HG03469 (cell line): ENCODE measurements at regions not wholly inside any gene's neighbourhood (a gene's known extent, or its start where the extent isn't known, plus 50 kb on each side); places are given as distances from the start of the nearest gene placed in this dataset.
"Not testable (repeated sequence)": the region's sequence is repeated elsewhere in the genome, so short reads cannot be mapped to it uniquely, and the experiment has no call there.

Source experiments
- ATAC-seq: cut with Tn5 transposase; IDR thresholded peaks from one replicate; pipeline ENCODE4 v1.9.1; 2021; ENCODE audit warnings: mild to moderate bottlenecking, moderate library complexity, moderate number of reproducible peaks; ENCODE audit not compliant: unreplicated experiment

DNA sequence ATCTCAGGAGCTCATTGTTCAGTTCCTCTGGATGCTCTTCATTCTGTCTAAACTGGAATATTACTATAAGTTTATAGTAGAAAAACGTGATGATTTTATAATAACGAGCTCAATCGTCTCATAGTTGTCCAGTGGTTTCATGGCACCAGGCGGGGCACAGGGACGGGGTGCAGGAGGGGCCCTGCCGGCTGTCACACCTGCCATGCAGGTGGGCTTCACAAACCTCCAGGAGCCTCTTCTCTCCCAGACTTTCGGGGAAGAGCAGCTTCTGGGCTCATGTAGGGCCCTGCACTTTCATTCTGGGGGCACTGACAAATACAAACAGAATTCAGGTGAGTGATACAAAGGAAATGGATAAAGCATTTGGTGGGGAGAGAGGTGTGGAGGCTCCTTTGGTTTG is 146.9 kb upstream of the KLF6 start:
- no peak for ATAC-seq

DNA sequence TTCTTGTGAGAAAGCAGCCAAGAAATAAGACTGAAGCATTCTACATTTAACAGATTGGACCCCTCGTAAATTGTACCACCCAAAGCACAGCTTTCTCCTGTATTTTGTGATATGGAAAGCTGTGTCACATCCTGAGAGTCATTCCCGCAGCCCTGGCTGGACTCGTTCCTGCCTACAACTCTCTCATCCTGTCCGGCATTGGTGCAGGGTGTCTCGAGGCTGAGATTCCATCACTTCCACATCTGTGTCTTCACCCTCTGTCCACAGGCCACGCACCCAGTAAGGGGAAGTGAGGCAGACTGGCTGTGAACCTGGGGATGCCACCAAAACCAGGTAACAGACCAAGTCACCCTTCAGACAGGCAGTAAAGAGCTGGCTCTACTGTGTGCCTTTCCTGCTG is 146.2 kb upstream of the KLF6 start:
- no peak for ATAC-seq

DNA sequence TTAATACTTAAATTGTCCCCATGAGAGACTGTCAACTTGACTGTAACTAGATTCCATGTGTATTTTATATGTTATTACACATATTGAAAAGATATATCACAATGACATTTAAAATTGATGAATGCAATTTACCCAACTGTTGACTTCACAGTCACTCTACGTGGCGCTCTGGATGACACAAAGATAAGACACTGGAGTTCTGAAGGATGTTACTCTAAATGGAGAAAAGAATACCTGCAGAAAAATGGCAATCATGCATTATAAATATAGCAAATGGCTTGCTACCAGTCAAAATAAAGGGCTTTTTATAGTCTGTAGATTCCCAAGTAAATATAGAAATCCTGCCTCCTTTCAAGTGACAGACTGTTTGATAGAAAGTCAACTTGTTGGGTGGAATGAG is 143.6 kb upstream of the KLF6 start:
- ATAC-seq = no peak

DNA sequence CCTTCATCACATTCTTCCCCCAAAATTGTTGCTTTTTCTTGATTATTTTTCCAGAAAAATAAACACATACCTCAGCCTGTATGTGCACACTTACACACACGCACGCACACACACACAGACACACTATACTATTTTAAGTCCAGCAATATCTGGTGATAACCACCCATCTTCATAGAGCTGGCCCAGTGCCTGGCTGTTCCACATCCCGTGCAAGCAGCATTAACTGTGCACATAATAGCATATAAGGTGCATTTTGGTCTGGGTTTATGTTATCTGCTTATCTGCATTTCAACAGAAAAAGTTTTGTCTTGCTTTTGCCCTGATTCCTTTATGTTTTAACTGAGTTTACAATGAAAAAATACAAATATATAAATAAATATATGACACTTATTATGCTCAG is 143.1 kb upstream of the KLF6 start:
- ATAC-seq = no peak

DNA sequence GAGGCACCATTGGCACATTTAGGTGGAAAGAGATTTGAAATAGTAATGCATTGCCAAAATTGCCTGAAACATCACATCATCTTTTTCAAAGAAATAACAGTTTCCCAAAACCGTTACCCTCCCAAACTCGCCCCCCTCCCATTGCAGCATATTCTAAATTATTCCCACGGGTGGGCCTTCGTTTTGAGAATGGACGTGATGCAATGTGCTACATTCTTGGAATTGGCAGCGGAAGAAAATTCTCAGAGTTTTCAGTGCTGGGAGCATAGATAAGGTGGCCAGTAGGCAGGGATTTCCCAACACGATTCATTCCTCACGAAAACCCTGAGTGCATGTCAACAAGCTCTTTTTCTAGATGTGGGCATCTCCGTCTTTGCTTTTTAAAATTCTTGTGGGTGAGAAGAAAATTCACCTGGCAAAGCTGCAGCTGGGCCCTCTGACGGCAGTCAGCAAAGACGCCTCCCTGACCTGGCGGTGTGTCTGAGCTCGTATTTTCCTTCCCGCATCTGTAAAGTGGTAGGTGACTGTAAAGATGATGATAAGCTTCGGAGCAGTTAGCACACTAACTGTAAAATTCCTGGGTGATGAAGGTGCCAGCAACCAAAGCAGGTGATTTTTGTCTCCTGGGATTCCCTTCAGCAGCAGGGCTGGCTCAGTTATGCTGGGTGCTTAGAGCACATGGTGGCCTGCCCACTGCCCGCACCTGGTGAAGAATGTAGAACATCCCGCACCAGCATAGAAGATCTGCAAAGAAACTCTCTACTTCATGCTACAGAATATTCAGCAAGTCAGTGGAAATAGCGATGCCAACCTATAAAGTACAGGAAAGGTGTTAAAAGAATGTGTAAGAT is 141.9 kb upstream of the KLF6 start:
- no peak for ATAC-seq

DNA sequence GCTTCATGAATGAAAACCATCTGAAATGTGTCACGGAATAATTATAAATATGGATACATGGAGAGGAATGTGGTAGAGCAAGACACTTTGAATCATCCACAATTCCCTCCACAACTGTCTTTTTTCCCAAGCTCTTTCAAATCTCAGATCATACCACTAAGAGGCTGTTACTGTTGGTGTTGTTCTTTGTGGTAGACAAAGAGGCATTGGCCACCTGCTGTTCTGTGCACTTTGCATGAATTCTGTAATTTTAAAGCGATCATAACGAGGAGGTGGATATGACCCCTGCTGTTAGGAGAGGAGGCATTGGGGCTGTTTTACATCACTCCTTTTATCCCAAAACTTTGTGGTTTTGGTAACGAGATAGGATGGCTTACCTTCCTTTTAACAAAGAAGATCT is 141.2 kb upstream of the KLF6 start:
- ATAC-seq = no peak

DNA sequence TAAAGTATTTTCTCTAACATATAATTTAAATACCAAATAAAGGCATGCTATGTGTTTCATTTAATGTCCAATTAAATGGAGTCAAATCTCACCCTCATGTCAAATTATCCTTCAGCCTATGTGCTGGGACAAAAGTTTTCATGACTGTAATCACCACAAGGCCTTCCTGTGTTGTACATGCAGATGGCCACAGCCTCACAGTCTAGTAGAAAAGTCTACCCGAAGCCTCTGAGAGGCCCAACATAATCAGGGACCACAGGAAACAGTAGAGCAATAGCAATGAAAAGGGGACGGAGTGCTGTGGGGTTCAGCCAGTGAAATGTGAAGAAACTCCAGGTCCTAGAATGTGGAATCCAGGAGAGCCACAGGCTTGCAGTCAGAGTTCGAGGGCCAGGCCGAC is 140.2 kb upstream of the KLF6 start:
- no peak for ATAC-seq

DNA sequence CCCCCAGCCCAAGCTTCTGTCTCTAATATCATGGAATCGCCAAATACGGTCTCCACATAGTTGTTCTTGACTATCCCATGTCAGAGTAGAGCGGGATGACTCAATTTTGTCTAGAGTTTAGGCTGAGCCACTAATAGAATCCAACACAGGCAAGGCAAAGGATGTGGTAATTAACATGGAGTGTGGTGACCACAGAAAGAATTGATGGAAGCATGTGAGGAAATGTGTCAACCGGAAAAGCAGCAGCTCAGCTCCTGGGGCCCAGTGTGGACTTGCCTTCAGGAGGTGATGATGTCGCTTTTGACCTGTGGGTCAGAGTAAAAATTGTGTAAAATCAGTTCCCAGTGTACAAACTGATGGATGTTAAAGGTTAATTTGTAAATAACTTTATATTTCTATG is 139.3 kb upstream of the KLF6 start:
- no peak for ATAC-seq

DNA sequence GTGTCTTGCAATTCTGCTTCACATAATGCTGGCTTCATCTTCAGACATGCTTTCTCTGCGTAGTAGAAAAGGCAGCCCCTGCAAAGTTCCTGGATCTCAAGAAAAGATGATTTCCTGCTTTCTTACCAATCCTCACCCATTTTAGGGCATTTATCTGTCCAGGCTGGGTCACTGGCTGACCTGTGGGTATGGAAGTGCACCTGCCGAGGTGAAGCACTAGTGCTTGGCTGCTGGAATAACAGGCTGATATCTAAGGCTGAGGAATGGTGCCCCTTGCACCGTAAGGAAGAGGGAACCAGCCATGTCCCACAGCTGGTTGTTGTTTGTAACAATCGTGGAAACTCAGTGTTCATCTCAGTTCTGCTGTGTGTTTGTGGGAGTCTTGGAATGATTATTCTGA is 138.0 kb upstream of the KLF6 start:
- no peak for ATAC-seq

DNA sequence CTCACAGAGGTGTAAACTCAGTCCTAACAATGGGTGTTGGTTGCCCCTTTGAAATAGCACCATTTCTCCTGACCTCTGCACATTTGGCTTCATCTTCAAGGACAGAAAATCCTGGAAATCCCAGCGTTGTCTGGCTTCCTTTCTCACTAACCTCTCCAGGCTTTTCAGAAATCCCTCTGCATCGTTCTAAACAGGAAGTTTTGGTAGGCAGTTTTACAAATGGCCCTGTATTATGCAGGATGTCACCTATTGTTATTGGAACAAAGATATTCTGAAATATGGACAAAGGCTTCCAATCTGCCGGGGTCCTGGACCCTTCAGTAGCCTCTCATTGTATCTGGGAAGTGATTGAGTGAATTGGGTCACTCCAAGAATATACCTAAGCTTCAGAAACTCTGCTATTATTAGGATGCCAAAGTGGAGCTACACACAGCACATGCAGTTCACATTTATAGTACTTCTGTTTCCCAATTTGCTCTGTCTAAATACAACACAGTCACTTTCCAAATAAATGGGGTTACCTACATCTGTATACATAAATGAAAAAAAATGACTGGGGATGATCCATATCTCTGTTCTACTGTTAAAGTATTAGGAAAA is 134.8 kb upstream of the KLF6 start:
- no peak for ATAC-seq

DNA sequence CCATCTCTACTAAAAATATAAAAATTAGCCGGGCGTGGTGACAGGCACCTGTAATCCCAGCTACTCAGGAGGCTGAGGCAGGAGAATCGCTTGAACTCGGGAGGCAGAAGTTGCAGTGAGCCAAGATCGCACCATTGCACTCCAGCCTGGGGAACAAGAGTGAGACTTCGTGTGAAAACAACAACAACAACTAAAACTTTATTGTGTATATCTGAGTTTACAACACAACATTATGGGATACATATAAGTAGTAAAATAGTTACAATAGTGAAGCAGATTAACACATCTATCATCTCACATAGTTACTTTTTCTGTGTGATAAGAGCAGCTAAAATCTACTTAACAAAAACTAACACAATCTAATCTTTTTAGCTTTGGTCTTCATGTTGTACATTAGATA is 132.4 kb upstream of the KLF6 start:
- not testable (repeated sequence) for ATAC-seq

DNA sequence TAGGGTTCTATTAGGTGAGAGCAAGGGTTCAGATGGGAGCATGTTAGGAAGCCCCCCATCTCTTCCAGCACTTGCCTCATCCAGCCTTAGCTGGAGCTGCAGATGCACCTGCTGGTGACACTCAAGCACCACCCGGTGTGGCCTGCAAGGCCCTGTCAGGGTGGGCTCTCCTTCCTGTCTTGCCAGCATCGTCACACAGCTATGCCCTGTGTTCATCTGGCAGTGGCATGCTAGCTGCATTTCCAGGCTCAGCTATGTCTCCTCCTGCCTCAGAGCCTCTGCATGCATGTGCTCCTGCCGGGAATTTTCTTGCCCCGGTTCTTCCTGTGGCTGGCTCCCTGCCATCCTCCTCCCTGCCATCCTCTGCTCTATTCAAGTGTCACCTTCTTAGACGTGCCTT is 129.7 kb upstream of the KLF6 start:
- ATAC-seq = no peak

DNA sequence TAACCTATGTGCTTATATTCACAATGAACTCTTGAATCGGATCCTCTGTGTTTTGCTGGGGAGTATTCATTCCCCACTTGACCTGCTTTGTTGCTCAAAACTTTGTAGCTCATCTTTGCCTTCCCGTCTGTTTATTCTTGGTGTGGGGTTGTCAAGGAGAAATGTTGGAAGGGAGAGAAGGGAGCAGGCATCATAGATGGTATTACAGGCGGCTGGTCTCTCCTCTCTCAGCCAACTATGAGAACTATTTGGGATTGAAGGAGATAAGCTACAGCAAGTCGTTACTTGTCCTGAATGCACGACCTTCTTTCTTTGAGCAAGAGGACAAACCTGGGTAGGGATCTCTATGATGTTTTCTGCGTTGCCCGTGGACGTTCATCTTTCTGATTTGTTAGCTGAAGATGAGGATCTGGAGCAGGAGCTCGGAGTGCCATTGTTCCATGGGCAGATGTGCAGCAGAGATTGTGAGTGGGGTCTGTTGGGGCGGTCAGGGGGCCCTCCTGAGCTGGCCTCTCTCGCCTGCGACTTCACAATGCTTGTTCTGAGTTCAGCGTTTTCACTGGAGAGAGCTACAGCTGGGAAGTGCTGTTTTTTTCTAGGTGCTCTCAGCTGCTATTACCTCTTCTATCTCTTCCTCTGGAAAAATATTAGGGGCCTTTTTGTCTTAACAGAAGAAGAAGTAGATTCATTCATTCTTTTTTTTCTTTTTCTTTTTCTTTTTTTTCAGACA is 126.9 kb upstream of the KLF6 start:
- ATAC-seq = no peak

DNA sequence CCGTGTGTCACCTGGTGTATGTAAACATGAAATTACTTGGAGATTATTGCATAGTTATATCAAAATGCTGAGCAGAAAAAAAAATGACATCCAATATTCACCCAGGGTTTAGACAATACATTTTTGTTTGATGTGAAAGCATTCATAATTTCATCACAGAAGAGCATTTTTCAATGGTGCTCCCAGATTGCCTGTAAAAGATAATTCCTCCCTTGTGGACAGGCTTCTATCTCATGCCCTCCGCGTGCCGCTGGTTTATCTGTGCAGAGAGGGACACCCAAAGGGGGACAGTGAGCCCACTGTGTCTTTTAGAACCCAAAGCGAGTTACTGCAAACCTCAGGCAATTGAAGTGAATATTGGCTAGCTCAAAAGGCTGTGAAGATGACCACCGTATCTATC is 126.2 kb upstream of the KLF6 start:
- no peak for ATAC-seq

DNA sequence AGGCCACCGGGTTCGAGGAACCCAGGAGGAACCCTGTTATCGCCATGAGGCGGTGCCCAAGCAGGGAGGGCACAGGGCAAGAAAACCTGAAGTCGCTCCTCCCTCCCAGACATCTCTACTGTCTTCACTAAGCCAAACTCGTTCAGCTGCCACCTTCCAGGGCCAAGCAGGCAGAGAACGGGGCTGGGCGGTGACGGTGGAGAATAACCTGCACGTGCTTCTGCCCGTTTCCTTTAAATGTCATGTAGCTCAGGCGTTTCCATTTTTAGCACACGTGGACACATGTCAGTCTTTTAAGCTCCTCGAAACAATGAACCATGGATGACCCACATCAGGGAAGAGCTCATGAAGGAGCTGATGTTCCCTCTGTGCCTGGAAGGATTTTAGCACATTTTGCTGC is 124.3 kb upstream of the KLF6 start:
- no peak for ATAC-seq

DNA sequence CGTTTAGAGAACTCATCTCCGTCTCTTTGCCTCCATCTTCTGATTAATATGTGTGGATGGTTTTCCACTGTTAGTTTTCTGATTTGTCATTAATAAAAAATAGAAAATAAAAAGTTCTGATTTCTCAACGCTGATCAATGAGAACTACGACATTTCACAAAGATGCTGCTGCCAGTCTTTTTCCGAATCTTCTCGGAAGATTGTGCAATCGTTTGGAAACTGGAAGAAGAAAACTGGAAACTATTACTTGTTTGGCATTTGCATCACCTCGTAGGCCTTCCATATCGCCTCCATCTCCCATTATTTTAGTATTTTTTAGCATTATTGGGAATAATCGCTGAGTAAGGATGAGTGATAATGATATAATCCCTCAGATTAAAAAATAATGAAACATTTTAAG is 123.2 kb upstream of the KLF6 start:
- ATAC-seq = no peak

DNA sequence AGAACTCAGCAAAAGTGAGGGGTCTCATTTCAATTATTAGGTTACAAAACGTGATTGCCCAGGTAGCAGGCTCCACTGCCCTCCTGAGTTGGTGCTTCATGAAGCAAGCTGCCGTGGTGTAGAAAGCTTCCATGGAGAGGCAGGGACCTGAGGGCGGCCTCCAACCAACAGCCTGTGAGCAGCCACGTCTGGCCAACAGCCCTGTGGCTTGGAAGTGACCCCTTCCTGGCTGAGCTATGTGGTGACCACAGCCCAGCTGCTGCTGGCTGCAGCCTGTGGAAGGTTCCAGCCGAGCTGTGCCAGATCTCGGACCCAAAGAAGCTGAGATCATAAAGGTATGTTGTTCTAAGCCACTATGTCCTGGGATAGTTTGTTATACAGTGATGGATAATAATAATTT is 122.5 kb upstream of the KLF6 start:
- ATAC-seq = no peak

DNA sequence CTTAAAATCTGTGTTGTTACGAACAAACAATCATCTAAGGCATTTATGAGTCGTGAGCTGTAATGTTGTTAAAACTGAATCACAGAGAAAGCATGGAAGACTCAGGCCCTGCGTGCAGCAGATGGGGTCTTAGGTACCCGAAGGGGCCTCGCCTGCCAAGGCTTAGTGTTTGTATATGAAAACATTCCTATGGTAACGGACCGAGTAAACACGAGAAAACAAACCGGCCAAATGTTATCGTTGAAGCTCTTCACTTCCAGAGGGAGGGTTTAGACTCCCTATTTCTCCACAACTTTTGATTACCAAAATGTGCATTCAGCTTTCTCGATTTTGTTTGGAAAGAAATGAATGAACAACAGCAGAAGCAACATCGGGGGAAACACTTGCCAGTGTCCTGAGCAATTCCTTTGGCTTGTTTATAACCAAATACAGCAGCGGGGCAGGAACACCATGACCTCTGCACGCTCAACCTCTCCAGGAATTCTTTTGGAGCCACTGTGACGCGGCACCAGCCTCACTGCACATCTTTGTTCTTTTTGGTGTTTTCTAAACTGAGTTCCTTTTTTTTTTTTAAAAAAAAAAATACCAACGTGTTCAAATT is 121.6 kb upstream of the KLF6 start:
- no peak for ATAC-seq

DNA sequence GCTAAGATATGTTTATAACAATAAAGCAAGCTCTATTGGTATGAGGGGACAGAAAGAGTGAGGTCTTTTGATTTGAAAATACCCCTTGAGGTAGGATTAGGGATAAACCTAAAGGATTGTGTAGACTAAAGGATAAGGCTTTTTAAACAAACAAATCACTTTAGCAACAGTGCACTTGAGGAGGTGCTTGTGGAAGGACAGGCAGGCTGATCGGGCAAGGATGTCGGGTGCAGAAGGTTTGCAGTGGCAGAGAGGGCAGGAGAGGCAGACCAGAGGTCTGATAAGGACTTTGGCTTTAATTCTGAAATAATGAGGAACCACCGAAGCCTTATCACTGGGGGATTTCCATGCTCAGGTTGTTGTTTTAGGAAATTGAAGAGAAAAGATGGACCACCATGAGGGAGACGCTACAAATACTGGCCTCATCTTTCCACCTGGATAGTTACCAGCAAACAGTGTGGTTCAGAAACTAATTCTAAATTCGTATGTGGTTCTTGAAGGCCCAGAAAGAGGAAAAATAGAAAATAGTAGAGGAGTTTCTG is 119.5 kb upstream of the KLF6 start:
- no peak for ATAC-seq

DNA sequence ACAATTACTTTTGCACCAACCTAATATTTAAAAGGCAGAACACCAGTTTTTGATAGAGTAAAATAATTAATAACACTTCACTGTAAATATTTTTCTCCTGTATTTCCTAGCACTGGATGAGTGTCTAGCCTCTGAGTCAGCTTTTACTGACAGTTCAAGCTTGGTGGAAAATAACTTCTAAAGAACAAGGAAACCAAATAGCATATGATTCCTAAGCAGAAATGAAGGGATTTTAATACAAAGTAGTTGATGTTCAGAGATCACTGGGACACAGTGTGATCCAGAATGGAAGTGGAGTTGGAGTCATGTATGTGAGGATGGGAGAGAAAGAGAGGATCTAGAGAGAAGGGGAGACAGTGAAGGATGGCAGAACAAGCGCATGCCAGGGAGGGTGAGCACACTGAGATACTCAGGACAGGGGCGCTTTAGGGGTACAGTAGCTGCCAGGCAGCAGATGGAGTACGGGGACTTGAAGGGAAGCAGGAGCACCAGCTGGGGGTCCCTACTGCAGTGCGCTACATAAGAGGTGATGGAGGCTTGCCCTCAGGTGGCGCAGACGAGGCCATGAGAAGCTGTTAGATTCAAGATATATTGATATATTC is 117.9 kb upstream of the KLF6 start:
- ATAC-seq = no peak
